ENCODE measurements at regions not wholly inside any gene's neighbourhood (a gene's known extent, or its start where the extent isn't known, plus 50 kb on each side); places are given as distances from the start of the nearest gene placed in this dataset.

- TF ChIP-seq CTCF (conservative IDR thresholded peaks at IDR 0.05; ENCODE audit: low read length) (no peak), EZH2phosphoT487 (IDR thresholded peaks at IDR 0.05; ENCODE audit: borderline replicate concordance) (no peak)
Measured at GRCh38 chr2:132268977-132269523, 107.3 kb upstream of the ANKRD30BL start.

Data from Loucy (cell line).